ENCODE measurements at regions not wholly inside any gene's neighbourhood (a gene's known extent, or its start where the extent isn't known, plus 50 kb on each side); places are given as distances from the start of the nearest gene placed in this dataset.

- no peak overlapping the region for H3K4me3 ChIP-seq (replicated peaks; ENCODE audit: low read depth, low read length)
- TF ChIP-seq, protein P1, sequence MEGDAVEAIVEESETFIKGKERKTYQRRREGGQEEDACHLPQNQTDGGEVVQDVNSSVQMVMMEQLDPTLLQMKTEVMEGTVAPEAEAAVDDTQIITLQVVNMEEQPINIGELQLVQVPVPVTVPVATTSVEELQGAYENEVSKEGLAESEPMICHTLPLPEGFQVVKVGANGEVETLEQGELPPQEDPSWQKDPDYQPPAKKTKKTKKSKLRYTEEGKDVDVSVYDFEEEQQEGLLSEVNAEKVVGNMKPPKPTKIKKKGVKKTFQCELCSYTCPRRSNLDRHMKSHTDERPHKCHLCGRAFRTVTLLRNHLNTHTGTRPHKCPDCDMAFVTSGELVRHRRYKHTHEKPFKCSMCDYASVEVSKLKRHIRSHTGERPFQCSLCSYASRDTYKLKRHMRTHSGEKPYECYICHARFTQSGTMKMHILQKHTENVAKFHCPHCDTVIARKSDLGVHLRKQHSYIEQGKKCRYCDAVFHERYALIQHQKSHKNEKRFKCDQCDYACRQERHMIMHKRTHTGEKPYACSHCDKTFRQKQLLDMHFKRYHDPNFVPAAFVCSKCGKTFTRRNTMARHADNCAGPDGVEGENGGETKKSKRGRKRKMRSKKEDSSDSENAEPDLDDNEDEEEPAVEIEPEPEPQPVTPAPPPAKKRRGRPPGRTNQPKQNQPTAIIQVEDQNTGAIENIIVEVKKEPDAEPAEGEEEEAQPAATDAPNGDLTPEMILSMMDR (IDR thresholded peaks at IDR 0.05; ENCODE audit: low read depth, low read length, missing control alignments), result no peak
- DNase-seq (ENCODE audit: extremely low read depth, low read depth), result no peak
Observed at GRCh38 chr2:67842375-67842959, 220.3 kb downstream of the C1D start.

DNA sequence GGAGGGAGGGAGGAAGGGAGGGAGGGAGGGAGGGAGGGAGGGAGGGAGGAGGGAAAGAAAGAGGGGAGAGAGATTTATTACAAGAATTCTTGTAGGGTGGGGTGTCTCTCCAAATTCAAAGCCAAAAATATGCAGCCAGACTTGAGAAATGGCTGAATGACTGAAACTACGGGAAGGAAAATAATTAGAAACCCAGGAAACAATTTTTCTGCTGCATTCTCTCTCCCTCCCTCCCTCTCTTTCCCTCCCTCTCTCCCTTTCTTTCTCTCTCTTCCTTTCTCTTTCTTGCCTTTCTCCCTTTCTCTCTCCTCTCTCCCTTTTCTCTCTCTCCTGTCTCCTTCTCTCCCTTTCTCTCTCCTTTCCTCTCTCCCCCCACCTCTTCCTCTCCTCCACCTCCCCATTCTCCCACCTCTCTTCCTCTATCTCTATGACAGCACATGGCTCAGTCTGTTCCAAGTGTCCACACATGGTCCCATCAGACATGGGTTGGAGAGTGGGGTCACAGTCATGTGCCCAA lies 218.7 kb downstream of the C1D start:
- DNase-seq (ENCODE audit: extremely low read depth, low read depth), result no peak
- TF ChIP-seq, protein P1 (IDR thresholded peaks at IDR 0.05; ENCODE audit: low read depth, low read length, missing control alignments), result no peak
- H3K4me3 ChIP-seq (replicated peaks; ENCODE audit: low read depth, low read length), result no peak overlapping the region

- DNase-seq (ENCODE audit: extremely low read depth, low read depth), result no peak
- no peak overlapping the region for H3K4me3 ChIP-seq (replicated peaks; ENCODE audit: low read depth, low read length)
- TF ChIP-seq, protein P1 (IDR thresholded peaks at IDR 0.05; ENCODE audit: low read depth, low read length, missing control alignments), result no peak
Observed at GRCh38 chr2:67845621-67846369, 217.0 kb downstream of the C1D start.

DNA sequence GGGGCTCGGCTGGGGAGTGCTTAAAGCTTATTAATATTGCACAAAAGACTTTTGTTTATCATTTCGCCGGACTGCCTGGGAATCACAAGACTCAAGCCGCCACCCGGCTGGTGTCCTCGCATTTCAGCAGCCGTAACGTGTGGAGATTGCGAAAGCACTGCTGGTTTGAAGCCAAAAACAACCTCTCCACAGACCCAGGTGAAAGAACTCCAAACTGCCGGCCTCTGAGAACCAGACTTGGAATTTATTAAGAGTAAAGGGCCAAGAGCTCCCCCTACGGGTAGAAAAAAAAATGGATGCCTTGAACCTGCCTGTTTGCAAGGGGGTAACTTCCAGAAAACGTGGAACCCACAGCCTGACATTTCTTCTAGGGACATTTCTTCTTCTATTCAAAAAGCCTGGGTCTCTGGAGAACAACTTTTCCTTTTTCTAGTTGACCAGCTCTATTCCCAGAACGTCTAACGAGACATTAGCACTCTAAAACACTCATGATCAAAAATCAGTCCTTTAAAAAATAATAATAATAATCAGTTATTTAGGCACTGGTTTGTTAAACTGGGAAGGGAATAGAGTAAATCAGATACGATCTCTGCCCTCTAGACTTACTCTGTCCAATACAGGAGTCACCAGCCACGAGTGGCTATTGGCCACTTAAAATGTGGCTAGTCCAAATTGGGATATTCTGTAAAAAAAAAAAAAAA lies 216.3 kb downstream of the C1D start:
- peak; percentile 92 for DNase-seq (ENCODE audit: extremely low read depth, low read depth)
- TF ChIP-seq, protein P1 (IDR thresholded peaks at IDR 0.05; ENCODE audit: low read depth, low read length, missing control alignments), result peak; percentile 72
- H3K4me3 ChIP-seq (replicated peaks; ENCODE audit: low read depth, low read length), result no peak overlapping the region

GRCh38 chr2:67848551-67849285 lies 214.1 kb downstream of the C1D start:
- TF ChIP-seq, protein P1 (IDR thresholded peaks at IDR 0.05; ENCODE audit: low read depth, low read length, missing control alignments), result no peak
- no peak for DNase-seq (ENCODE audit: extremely low read depth, low read depth)
- no peak overlapping the region for H3K4me3 ChIP-seq (replicated peaks; ENCODE audit: low read depth, low read length)

DNA sequence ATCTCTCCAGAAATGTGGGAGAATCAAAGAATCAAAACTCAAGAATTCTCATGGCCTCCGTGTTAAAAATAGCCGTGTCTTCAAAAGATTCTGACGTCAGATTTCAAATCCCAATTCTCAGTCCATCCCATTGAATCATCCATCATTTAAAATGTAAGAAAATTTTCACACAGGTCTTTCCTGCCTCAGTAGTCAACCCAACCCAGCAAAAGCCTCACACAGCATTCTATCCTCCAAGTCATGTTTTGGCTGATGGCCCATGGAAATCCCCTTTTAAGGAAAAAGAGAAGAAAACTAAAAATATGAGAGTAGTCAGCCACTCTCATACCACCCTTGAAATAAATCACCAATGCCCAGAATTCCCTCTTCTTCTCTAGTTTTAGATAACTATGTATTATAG lies 211.8 kb downstream of the C1D start:
- H3K4me3 ChIP-seq (replicated peaks; ENCODE audit: low read depth, low read length), result no peak overlapping the region
- TF ChIP-seq, protein P1 (IDR thresholded peaks at IDR 0.05; ENCODE audit: low read depth, low read length, missing control alignments), result no peak
- DNase-seq (ENCODE audit: extremely low read depth, low read depth), result no peak

All from HFF-Myc (cell line).